ENCODE measurements at regions not wholly inside any gene's neighbourhood (a gene's known extent, or its start where the extent isn't known, plus 50 kb on each side); places are given as distances from the start of the nearest gene placed in this dataset.
"Not testable (repeated sequence)": the region's sequence is repeated elsewhere in the genome, so short reads cannot be mapped to it uniquely, and the experiment has no call there.

DNA sequence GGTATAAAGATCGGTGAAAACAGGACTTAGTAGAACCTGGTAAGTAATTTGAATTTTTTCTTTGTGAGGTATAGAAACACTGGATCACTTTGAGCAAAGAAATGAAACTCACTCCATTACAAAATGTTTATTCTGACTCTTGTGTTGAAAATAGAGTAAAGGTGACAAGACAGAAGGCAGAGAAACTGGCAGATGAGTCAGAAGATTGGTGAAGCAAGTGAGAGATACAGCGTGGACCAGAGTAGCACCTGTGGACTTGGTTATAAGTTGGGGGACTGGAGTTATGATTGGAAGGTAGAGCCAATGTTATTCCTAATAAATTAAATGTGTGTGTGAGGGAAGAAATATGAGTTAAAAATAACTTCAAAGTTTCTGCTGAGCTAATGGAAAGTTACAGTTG lies 620.9 kb downstream of the ZWINT start:
- no peak for DNase-seq

DNA sequence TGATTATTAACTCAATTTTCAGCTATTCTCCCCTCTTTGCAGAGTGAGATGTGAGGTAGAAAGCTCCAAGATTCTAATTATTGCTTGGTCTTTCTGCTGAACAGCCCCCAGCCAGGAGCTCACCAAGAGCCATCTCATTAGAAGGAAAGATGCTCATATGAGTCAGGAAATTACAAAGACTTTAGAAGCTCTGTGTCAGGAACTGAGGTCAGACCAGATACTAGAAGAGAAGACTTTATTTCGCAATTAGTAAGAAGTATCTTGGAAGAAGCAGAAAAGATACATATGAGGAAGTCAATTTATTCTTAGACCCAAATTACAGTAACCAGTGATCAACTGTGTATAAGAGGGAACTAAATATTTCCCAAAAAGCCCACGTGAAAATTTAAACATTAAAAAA lies 626.9 kb downstream of the ZWINT start:
- no peak for DNase-seq

DNA sequence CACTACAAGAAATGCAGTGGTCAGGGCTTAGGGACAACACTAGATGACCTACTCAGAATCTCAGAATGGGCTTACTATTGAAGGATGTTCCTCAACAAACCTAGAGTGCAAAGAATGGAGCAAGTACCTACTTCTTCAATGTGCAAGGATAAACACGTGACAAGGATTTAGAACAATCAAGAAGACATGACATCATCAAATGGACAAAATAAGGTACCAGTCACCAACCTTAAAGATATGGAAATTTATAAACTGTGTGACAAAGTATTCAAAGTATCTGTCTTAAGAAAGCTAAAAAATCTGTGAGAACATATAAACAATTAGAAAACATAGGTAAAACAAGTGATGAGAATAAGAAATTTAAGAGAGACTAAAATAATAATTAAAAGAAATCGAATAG lies 656.1 kb downstream of the ZWINT start:
- DNase-seq, result no peak

DNA sequence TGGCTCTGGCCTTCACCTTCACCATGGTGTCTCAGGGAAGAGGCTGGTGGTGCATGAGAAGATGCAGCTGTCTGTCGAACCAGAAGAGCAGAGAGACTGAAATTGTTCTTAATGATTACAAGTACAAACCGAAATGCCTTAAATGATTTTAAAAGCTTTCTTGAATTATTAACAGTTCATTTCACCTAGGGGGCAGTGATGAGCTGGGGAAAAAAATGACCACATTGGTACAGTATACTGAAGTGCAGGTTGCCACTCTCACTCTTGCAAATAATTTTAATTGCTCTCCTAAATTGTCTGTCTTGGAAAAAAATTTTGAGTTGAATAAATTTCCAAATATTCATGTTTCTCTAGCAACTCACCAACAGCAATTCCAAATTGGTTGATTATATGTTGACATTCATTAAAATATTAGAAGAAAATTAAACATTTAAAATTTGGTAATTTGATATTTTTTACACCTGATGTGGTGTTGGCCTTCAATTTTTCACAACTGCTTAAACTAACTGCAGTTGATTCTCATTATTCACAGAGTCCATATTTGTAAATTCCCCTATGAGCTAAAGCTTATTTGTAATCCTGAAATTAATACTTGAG lies 692.6 kb downstream of the ZWINT start:
- DNase-seq, result peak; percentile 24

DNA sequence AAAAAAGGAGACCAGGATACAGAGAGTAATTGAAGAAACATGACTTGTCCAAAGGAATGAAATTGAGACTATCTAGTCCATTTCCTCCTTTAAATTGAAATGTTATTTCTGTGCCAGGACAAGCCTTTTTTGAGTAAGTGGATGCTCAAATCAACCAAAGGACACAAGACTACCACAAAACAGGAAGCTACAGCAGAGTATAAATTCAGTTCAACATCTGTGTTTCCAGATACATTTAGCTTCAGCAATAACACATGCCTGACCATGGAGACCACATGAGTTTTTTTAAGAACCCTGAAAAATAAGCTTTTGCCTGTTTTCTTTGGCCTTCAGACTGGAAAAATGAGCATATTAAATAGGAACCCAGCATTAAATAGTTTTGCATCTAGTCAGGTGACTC lies 707.5 kb downstream of the ZWINT start:
- no peak for DNase-seq

DNA sequence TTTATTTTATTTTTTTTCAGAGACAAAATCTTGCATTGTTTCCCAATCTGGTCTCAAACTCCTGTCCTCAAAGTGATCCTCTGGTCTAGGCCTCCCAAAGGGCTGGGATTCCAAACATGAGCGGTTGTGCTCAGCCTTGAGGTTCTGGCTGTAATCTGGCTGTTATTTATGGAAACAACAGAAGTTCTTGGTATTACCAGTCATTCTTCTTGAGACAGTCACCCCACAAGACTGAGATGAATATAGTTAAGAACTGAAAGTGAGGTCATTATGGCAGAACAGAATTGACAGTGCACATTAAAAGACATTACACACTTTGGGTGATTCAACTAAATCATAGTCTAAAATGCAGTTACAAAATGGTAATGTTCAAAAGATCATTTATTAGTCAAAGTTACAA lies 719.5 kb downstream of the ZWINT start:
- no peak for DNase-seq

DNA sequence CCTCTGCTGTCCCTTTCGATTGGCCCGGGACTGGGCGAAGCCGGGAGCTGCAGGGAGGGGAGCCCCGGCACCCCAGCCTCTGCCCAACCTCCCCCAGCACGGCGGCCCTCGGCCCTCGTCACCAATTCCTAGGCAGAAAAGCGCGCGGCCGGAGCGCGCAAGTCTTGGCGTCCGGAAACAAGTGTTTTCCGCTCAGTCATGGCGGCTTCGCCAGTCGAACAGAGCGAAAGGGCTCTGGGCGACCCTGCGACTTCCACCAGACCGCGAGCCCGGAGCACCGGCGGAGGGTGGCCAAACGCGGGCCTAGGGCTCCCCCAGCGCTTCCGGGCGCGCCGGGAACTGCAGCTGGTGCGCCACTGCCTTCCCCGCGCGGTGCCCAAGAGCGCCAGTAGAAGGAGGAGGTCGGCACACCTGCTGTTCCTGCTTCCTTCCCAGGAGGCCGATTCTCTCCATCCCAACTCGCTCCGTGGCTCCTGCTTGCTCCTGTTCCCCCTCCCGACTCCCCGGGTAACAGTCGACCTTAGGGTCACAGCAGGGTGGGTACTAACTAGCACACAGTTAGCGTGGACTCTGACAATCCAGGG lies 729.9 kb downstream of the ZWINT start:
- DNase-seq, result peak; percentile 43

DNA sequence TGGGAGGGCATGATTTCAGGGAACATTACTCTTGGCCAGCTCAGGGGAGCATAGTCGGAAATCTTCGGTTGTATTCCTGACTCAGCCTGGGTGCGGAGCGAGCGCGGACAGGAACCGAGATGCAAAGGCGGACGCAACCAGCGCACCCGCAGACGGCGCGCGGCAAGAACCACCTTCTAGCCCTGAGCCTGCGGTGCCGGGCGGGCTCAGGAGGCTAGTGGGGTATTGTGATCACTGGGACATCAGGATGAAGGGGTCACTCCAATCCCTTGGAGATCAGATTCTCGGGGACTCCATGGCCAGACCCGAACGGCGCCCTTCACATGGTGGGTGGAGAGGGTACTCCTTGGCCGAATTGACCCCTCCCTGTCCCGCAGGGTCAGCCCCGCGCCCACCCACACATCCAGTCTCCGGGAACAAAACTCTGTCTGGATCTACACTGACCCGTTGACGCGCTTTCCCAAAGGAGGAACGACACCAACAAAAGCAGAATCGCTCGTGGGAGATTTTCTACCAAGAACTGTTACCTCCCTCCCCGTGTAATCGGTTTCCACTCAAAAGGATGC lies 730.5 kb downstream of the ZWINT start:
- DNase-seq, result no peak

DNA sequence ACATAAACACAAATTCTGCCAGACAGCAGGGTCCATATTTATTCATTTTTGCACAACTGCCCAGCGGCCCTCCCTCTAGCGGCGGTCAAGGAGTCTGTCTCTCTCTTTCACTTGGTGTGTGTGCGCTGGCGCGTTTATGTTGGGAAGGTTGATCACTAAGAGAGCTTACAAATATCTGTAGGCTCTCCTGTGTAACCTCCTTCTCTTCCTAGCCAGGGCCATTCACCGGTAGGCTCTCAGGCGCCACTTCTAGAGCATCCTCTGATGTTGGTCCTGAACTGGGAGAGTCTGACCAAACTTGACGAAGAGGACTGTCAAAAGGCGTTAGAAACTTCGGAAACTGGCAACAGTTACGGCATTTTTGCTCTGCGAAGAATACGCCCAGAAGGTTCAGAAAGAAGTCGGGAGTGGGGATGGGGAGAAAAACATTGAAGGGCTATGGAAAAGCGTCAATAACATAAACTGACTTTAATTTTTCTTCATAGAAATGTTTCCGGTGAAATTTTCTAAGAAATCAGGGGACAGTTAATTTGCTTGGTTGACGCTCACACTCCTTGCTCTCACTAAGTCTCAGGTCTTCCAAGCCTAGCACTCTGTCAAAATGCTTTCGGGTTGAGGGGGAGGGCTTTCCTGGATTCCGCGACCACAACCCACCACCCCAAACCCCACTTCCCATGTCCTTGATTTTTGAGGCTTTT lies 731.1 kb downstream of the ZWINT start:
- DNase-seq, result no peak

DNA sequence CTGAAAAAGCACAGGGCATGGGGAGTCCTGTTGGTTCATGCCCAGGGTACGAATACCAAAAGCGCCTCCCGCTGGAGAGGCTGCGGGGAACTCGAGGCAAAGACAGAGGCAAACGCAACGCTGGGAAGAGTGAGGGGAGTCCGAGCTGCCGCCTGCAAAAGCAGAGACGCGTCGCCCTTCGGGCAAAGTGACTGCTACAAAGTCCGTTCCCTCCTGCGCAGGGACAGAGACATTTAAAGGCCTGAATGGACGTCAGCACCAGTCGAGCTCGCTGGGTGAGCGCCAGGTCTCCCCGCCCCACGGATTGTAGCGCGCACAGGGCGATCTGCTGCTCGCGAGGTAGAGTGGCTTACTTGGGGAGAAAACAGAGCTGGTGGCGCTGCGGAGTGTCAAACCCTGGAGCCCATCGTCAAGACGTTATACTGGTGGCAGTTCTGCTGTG lies 732.8 kb downstream of the ZWINT start:
- DNase-seq, result no peak

DNA sequence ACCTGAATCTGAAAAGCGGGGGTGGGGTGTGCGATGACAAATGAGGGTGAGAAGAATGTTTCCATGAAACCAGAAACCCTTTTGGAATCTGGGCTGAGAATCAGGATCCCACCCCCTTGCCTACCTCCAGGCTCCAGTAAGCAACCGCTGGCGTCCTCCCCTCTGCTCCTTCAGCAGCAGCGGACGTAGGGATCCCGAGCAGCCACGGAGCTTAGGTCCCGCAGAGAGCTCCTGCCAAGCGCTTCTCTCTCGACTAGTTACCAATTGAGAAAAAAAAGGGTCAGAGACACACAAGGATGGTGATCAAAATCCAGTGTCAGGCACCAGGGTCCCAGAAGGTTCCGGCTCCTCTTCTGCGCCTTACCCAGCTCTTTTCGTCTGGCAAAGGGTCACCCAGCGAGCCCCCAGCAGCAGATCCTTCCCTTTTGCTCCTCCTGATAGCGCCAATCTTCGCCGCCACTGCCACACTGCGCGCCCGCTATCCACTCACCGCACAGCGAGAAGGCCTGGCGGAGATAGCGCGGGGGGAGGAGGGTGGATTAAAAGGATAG lies 733.5 kb downstream of the ZWINT start:
- no peak for DNase-seq

DNA sequence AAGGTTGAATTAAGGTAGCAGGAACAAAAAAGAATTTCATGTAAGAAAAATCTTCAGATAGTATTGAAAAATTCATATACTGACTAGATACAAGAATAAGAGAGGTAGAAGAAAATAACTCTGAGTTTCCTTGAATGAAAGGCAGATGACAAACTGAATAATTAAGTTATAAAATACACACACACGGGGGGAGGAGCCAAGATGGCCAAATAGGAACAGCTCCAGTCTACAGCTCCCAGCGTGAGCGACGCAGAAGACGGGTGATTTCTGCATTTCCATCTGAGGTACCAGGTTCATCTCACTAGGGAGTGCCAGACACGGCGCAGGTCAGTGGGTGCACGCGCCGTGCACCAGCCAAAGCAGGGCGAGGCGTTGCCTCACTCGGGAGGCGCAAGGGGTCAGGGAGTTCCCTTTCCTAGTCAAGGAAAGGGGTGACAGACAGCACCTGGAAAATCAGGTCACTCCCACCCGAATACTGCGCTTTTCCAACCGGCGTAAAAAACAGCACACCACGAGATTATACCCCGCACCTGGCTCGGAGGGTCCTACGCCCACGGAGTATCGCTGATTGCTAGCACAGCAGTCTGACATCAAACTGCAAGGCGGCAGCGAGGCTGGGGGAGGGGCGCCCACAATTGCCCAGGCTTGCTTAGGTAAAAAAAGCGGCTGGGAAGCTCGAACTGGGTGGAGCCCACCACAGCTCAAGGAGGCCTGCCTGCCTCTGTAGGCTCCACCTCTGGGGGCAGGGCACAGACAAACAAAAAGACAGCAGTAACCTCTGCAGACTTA lies 759.2 kb downstream of the ZWINT start:
- not testable (repeated sequence) for DNase-seq

DNA sequence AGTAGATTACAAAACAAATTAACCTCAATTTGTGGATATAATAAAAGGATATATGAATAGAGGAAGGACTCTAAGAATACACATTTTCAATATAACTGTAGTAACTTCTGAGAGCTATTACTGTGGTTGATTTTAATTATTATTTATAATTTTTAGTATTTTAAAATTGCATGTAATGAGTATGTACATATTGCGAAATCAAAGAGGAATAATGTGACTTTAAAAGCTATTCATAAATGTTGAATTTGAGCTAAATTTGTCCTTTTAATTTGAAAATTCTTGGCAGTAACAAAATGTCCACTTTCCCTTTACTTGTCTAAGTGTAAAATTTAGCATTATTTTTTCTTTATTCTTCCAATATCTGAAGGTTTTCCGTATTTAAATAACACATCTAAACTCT lies 750.6 kb upstream of the PCDH15 start:
- DNase-seq, result no peak

DNA sequence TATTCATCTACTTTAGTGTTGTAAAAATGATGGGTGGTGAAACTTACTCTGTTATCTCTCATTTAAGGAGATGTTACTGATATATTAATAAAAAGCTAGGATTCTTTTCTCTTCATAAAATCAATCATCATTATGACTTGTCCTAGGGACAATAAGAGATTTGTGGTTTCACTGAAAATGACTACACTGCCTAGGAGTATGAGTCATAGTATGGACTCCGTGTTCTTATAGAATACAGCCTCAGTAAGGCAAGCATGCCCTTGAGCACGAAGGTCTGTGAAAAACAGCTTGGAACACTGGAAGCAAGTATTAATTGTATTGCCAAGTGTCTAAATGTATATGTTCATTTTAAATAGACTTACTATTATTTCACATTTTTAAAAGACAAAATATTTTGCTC lies 749.2 kb upstream of the PCDH15 start:
- DNase-seq, result no peak

DNA sequence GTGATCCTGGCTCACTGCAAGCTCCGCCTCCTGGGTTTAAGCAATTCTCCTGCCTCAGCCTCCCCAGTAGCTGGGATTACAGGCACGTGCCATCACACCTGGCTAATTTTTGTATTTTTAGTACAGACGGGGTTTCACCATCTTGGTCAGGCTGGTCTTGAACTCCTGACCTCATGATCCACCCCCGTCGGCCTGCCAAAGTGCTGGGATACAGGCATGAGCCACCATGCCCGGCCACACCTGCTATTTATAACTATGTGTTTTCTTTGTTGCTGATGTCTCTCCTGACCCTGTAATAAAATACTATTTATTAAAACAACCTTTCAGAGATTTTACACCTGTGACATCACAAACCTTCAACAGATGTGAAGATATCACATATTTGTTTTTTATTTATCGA lies 736.5 kb upstream of the PCDH15 start:
- not testable (repeated sequence) for DNase-seq

DNA sequence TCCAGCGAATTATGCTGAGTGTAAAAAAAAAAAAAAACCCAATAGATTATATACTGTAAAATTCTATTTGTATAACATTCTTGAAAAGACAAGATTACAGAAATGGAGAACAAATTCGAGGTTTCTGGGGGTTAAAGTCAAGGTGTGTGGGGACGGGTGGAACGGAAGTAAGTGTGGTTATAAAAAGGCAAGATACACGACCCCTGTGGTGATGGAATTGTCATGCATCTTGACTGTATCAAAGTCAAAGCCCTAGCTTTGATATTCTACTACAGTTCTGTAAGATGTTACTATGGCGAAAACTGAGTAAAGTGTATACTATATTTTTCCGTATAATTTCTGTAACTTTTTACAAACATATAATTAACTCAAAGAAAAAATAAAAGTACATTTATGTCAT lies 718.2 kb upstream of the PCDH15 start:
- DNase-seq, result no peak

DNA sequence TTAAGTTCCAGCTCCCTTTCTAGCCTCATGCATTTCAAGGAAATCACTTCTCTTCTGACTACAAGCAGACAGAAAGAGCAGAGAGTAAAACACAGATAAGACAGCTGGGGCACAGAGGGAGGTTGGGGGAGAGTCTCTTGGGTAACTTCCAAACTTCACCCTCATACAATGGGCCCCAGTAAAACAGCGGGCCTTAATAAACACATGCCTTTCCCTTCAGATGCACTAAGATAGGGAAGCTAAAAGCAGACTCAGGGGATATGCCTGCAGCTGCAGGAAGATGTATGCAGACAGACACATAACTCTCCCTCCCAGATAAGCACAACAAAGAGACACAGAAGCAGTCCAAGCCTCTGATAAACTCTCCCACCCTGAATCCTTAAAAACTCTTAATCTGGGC lies 717.4 kb upstream of the PCDH15 start:
- not testable (repeated sequence) for DNase-seq

DNA sequence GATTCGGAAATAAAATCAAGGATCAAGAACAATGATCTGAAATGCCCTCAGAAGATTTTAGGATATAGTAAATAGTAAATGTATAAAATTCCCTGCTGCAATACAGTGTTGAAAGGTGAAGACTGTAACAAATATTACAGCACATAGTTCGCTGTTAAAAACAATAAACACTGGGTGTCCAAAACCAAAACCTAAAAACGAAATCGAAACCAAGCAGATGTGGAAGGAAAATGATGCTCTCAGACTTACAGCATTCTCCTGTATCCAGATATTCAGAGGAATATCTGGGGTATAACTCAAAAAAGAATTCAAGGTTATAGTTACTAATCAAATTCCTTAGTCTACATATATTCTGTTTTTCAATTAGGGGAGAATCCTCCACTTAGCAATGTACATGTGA lies 708.1 kb upstream of the PCDH15 start:
- DNase-seq, result peak; percentile 5

DNA sequence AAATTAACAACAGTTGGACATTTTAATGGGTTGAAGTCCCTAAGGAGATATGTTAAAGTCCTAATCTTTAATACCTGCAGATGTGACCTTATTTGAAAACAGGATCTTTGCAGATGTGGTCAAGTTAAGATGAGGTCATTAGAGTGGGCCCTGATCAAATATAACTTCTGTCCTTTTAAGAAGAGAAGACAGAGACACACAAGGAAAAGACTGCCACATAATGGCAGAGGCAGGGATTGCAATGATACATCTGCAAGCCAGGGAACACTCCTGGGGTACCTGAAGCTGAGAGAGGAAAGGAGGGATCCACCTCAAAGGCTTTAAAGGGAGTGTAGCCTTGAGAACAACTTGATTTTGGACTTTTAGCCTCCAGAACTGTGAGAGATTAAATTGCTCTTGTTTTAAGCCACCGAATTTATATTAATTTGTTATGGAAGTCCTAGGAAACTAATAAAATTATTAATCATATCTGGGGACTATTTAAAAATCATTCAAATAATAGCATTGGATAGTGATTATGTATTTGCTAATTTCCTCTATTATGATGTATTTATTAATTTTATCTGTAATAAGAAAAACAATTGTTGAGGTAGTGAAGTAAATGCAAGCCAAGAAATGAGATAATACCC lies 700.0 kb upstream of the PCDH15 start:
- peak; percentile 22 for DNase-seq

DNA sequence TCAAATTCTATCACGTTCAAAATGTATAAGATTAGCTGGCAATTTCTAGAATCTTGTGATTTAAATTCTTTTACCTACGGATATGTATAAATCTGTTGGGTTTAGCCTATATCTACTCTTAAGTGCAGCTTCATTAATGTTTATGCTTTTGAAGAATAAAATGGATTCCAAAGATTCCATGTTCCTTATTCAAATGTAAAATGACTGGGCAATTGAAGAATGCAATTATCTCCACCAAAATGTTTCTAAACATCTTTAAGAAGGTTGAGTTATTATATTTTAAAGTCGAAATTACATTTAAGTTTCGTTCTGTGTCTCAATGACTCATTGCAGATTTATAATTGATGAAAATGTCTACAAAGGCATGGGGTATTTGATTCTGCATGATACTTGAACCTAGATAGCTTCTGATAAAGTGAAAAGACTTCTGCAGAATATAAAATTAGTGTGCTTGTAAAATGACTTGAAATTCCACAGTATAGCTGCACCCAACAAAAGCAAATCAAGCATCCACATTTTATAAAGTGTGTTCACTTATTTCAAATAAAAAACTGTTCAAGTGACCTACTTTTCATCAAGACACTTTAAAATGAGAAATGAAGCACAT lies 697.0 kb upstream of the PCDH15 start:
- DNase-seq, result no peak

DNA sequence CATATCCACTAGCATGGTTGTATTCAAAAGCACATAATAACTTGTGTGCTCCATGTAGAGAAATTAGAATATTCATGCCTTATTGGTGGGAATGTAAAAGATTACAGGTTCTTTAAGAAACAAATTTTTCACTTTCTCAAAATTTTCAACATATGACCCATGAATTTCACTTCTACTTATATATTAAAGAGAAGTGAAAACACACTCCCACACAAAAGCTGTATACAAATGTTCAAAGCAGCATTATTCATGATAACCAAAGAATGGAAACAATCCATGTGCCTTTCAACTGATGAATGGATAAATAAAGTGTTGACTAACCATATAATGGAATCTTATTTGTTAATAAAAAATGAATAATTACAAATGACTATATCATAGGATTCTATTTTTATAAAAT lies 694.5 kb upstream of the PCDH15 start:
- no peak for DNase-seq

DNA sequence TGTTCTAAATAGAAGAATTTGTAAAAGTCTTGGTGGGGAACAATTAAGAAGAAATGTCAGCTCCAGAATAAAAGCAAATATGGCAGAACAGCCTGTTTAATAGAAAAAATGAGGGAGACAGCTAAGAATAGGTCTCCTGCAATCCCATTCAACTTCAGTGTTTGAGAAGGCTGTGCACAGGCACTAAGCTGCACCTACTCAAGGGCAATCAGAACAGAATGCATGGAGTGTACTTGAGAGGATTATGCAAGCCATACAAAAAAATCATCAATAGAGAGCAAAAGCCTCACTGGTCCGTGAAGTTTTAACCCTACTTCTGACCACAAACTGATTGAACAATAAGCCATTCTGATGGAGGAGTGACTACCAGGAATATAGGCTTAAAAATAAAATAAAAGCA lies 690.7 kb upstream of the PCDH15 start:
- DNase-seq, result no peak
